ENCODE measurements at regions not wholly inside any gene's neighbourhood (a gene's known extent, or its start where the extent isn't known, plus 50 kb on each side); places are given as distances from the start of the nearest gene placed in this dataset.

- no peak for TF ChIP-seq REST (IDR thresholded peaks at IDR 0.05; ENCODE audit: low read depth)
- no peak for TF ChIP-seq CEBPB (IDR thresholded peaks at IDR 0.05)
- no peak for TF ChIP-seq ZBTB7A (IDR thresholded peaks at IDR 0.05; ENCODE audit: low read depth)
- no peak for TF ChIP-seq EP300 (IDR thresholded peaks at IDR 0.05; ENCODE audit: borderline replicate concordance)
- TF ChIP-seq TCF12 (IDR thresholded peaks at IDR 0.05; ENCODE audit: low read depth): no peak
- TF ChIP-seq TAF1 (IDR thresholded peaks at IDR 0.05; ENCODE audit: low read depth): no peak
- TF ChIP-seq YY1 (IDR thresholded peaks at IDR 0.05; ENCODE audit: low read depth): no peak
- no peak for TF ChIP-seq MAX (IDR thresholded peaks at IDR 0.05)
- no peak for TF ChIP-seq FOXM1 (IDR thresholded peaks at IDR 0.05; ENCODE audit: borderline replicate concordance, low read depth)
These were observed 630.5 kb upstream of the TMPRSS15 start for GRCh38 chr21:19034041-19034440.
